ENCODE measurements at regions not wholly inside any gene's neighbourhood (a gene's known extent, or its start where the extent isn't known, plus 50 kb on each side); places are given as distances from the start of the nearest gene placed in this dataset.

- Histone ChIP-seq H3K4me3 (ENCODE audit: insufficient read length, low read depth) (no peak overlapping the region), H3K9me3 (ENCODE audit: insufficient read depth, low read length) (no peaks in the 10 kb centered on the region; the same call in 1 of the 2 replicates), H3K4me1 (ENCODE audit: insufficient read depth, insufficient read length) (peaks cover 4% of the 10 kb centered on the region), H3K27me3 (ENCODE audit: insufficient read depth, insufficient read length) (no peaks in the 10 kb centered on the region), H3K9ac (ENCODE audit: insufficient read length, low read depth) (no peak overlapping the region), H3K36me3 (ENCODE audit: insufficient read depth, insufficient read length, low read length) (no peaks in the 10 kb centered on the region)
- TF ChIP-seq YY1 (IDR thresholded peaks at IDR 0.05; ENCODE audit: insufficient read depth, insufficient read length) (no peak), ZNF274 (IDR thresholded peaks at IDR 0.05; ENCODE audit: low read depth, low read length) (no peak)
- DNase-seq (ENCODE audit: low read depth, low spot score) = no peak
Observed at GRCh38 chr6:169923468-169924464, 172.3 kb downstream of the ERMARD start.

DNA sequence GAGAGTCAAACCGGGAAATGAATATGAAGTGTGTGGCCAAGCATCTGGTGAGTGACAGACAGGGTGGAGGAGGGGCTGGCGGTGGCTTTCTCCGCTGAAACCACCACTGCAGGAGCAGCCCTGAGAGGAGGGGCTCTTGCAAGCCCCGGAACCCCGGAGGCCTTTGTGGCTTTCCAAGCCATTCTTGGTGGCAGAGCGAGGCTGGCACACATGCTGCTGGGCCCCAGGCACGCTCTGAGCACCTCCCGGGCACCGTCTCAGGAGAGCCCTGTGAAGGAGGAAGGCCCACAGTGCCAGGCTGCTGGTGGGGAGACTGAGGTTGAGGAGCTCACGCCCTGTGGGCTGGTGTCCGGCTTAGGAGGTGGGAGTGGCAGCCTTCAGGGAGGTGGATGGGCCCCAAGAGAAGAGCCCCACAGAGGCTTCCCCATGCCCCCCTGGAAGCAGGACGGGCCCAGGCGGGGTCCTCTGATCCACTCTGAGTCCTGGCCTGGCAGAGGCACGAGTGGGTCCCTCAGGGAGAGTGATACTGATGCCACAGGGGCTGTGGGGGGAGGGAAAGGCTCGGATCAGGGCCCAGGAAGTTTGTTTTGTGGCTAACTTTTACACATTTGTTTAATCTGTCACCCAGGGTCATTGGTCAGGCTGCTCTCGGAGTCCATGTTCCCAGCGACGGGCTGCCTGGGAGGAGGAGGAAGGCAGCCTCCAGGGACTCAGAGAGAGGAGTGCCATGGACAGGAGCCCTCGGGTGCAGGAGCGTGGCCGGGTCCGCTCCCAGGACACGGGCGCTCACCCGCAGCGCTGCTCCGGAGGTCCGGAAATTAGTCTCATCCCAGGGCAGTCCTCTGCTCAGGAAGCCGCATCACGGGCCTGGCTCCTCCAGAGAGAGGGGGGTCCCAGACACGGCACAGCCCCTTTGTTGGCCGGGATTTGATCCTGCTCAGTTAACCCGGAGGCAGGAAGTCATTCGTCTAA is 170.7 kb downstream of the ERMARD start:
- H3K4me1 ChIP-seq (ENCODE audit: insufficient read depth, insufficient read length) = peaks cover 4% of the 10 kb centered on the region
- no peaks in the 10 kb centered on the region; the same call in 1 of the 2 replicates for H3K9me3 ChIP-seq (ENCODE audit: insufficient read depth, low read length)
- no peak overlapping the region for H3K4me3 ChIP-seq (ENCODE audit: insufficient read length, low read depth)
- TF ChIP-seq YY1 (IDR thresholded peaks at IDR 0.05; ENCODE audit: insufficient read depth, insufficient read length) (no peak), ZNF274 (IDR thresholded peaks at IDR 0.05; ENCODE audit: low read depth, low read length) (no peak), SUZ12 (IDR thresholded peaks at IDR 0.05; ENCODE audit: extremely low read depth, insufficient read depth, insufficient read length) (no peak)
- no peak overlapping the region for H3K9ac ChIP-seq (ENCODE audit: insufficient read length, low read depth)
- H3K36me3 ChIP-seq (ENCODE audit: insufficient read depth, insufficient read length, low read length) = no peaks in the 10 kb centered on the region
- H3K27me3 ChIP-seq (ENCODE audit: insufficient read depth, insufficient read length) = no peaks in the 10 kb centered on the region
- no peak for DNase-seq (ENCODE audit: low read depth, low spot score)

GRCh38 chr6:169921217-169921616 is 169.8 kb downstream of the ERMARD start:
- H3K4me1 ChIP-seq (ENCODE audit: insufficient read depth, insufficient read length) = peaks cover 4% of the 10 kb centered on the region
- H3K9me3 ChIP-seq (ENCODE audit: insufficient read depth, low read length) = no peaks in the 10 kb centered on the region; the same call in 1 of the 2 replicates
- no peak for DNase-seq (ENCODE audit: low read depth, low spot score)
- H3K9ac ChIP-seq (ENCODE audit: insufficient read length, low read depth) = no peak overlapping the region
- no peaks in the 10 kb centered on the region for H3K27me3 ChIP-seq (ENCODE audit: insufficient read depth, insufficient read length)
- H3K4me3 ChIP-seq (ENCODE audit: insufficient read length, low read depth) = no peak overlapping the region
- no peaks in the 10 kb centered on the region for H3K36me3 ChIP-seq (ENCODE audit: insufficient read depth, insufficient read length, low read length)
- TF ChIP-seq ZNF274 (IDR thresholded peaks at IDR 0.05; ENCODE audit: low read depth, low read length) (no peak), SUZ12 (IDR thresholded peaks at IDR 0.05; ENCODE audit: extremely low read depth, insufficient read depth, insufficient read length) (no peak), YY1 (IDR thresholded peaks at IDR 0.05; ENCODE audit: insufficient read depth, insufficient read length) (no peak)

- H3K9me3 ChIP-seq (ENCODE audit: insufficient read depth, low read length) = no peaks in the 10 kb centered on the region; the same call in 1 of the 2 replicates
- peaks cover 4% of the 10 kb centered on the region for H3K4me1 ChIP-seq (ENCODE audit: insufficient read depth, insufficient read length)
- no peaks in the 10 kb centered on the region for H3K27me3 ChIP-seq (ENCODE audit: insufficient read depth, insufficient read length)
- no peak overlapping the region for H3K4me3 ChIP-seq (ENCODE audit: insufficient read length, low read depth)
- DNase-seq (ENCODE audit: low read depth, low spot score) = no peak
- no peak overlapping the region for H3K9ac ChIP-seq (ENCODE audit: insufficient read length, low read depth)
- no peaks in the 10 kb centered on the region for H3K36me3 ChIP-seq (ENCODE audit: insufficient read depth, insufficient read length, low read length)
- TF ChIP-seq ZNF274 (IDR thresholded peaks at IDR 0.05; ENCODE audit: low read depth, low read length) = no peak
- no peak for TF ChIP-seq YY1 (IDR thresholded peaks at IDR 0.05; ENCODE audit: insufficient read depth, insufficient read length)
- TF ChIP-seq SUZ12 (IDR thresholded peaks at IDR 0.05; ENCODE audit: extremely low read depth, insufficient read depth, insufficient read length) = no peak
Observed at GRCh38 chr6:169920359-169921020, 169.1 kb downstream of the ERMARD start.

- Histone ChIP-seq H3K9ac (ENCODE audit: insufficient read length, low read depth) (no peak overlapping the region), H3K36me3 (ENCODE audit: insufficient read depth, insufficient read length, low read length) (no peaks in the 10 kb centered on the region), H3K4me1 (ENCODE audit: insufficient read depth, insufficient read length) (peaks cover 4% of the 10 kb centered on the region), H3K9me3 (ENCODE audit: insufficient read depth, low read length) (no peaks in the 10 kb centered on the region; the same call in 1 of the 2 replicates), H3K27me3 (ENCODE audit: insufficient read depth, insufficient read length) (no peaks in the 10 kb centered on the region), H3K4me3 (ENCODE audit: insufficient read length, low read depth) (no peak overlapping the region)
- no peak for TF ChIP-seq SUZ12 (IDR thresholded peaks at IDR 0.05; ENCODE audit: extremely low read depth, insufficient read depth, insufficient read length)
- TF ChIP-seq ZNF274 (IDR thresholded peaks at IDR 0.05; ENCODE audit: low read depth, low read length) = no peak
- TF ChIP-seq YY1 (IDR thresholded peaks at IDR 0.05; ENCODE audit: insufficient read depth, insufficient read length) = no peak
- no peak for DNase-seq (ENCODE audit: low read depth, low spot score)
Observed at GRCh38 chr6:169918954-169919549, 167.6 kb downstream of the ERMARD start.

GRCh38 chr6:169918239-169918953 is 167.0 kb downstream of the ERMARD start:
- Histone ChIP-seq H3K4me1 (ENCODE audit: insufficient read depth, insufficient read length) (peaks cover 4% of the 10 kb centered on the region), H3K9me3 (ENCODE audit: insufficient read depth, low read length) (no peaks in the 10 kb centered on the region; the same call in 1 of the 2 replicates), H3K36me3 (ENCODE audit: insufficient read depth, insufficient read length, low read length) (no peaks in the 10 kb centered on the region), H3K4me3 (ENCODE audit: insufficient read length, low read depth) (no peak overlapping the region), H3K27me3 (ENCODE audit: insufficient read depth, insufficient read length) (no peaks in the 10 kb centered on the region), H3K9ac (ENCODE audit: insufficient read length, low read depth) (no peak overlapping the region)
- TF ChIP-seq YY1 (IDR thresholded peaks at IDR 0.05; ENCODE audit: insufficient read depth, insufficient read length) (no peak), ZNF274 (IDR thresholded peaks at IDR 0.05; ENCODE audit: low read depth, low read length) (no peak), SUZ12 (IDR thresholded peaks at IDR 0.05; ENCODE audit: extremely low read depth, insufficient read depth, insufficient read length) (no peak)
- DNase-seq (ENCODE audit: low read depth, low spot score) = no peak

Measured in NT2/D1 (cell line).